HepG2 (cell line): ENCODE measurements at regions not wholly inside any gene's neighbourhood (a gene's known extent, or its start where the extent isn't known, plus 50 kb on each side); places are given as distances from the start of the nearest gene placed in this dataset.

Experiments
- AKAP8 ChIP-seq: sonication (generic); formaldehyde crosslinking; IDR thresholded peaks from 2 replicates; pipeline ENCODE4 v1.5.1; 2020; ENCODE audit warnings: mild to moderate bottlenecking, missing genetic modification reagents
- BCL3 ChIP-seq: sonication (generic); formaldehyde crosslinking; IDR thresholded peaks from 2 replicates; pipeline ENCODE4 v1.5.1; 2020; ENCODE audit warnings: mild to moderate bottlenecking, missing genetic modification reagents, moderate library complexity
- MAFF ChIP-seq: IDR thresholded peaks from 2 replicates; pipeline ENCODE4 v1.6.1; 2011; ENCODE audit warnings: low read depth, low read length, improper control_type of control experiment
- SATB2 ChIP-seq: sonication (generic); formaldehyde crosslinking; IDR thresholded peaks from 2 replicates; pipeline ENCODE4 v1.5.0; 2020; ENCODE audit warnings: missing genetic modification reagents
- ZBTB40 ChIP-seq, 2 experiments: fragments of 450-650 bp in 1 of 2; sonication (generic) in 1 of 2; formaldehyde crosslinking in 1 of 2; IDR thresholded peaks; 2 replicates each; pipeline versions ENCODE4 v1.6.1 to v1.8.0; 2016 to 2022; ENCODE audit warnings: antibody characterized with exemption in 1 of 2, mild to moderate bottlenecking in 1 of 2, missing genetic modification reagents in 1 of 2
- ZFAT ChIP-seq: sonication (generic); formaldehyde crosslinking; conservative IDR thresholded peaks from 2 replicates; pipeline ENCODE4 v1.8.1; 2023; ENCODE audit warnings: missing genetic modification reagents, inconsistent platforms
- ZNF546 ChIP-seq: sonication (generic); formaldehyde crosslinking; conservative IDR thresholded peaks from 2 replicates; pipeline ENCODE4 v1.8.1; 2023; ENCODE audit warnings: mild to moderate bottlenecking, missing genetic modification reagents
- ZNF564 ChIP-seq: sonication (generic); formaldehyde crosslinking; IDR thresholded peaks from 2 replicates; pipeline ENCODE4 v1.8.1; 2023; ENCODE audit warnings: mild to moderate bottlenecking, missing genetic modification reagents
- ZNF605 ChIP-seq: sonication (generic); formaldehyde crosslinking; IDR thresholded peaks from 2 replicates; pipeline ENCODE4 v1.8.0; 2022; ENCODE audit warnings: mild to moderate bottlenecking, missing genetic modification reagents
- ZNF687 ChIP-seq: sonication (generic); formaldehyde crosslinking; IDR thresholded peaks from 2 replicates; pipeline ENCODE4 v1.5.1; 2020; ENCODE audit warnings: mild to moderate bottlenecking, missing genetic modification reagents, moderate library complexity
- ZNF784 ChIP-seq: sonication (generic); formaldehyde crosslinking; IDR thresholded peaks from 2 replicates; pipeline ENCODE4 v1.5.1; 2020; ENCODE audit warnings: missing genetic modification reagents, mild to moderate bottlenecking, borderline replicate concordance

GRCh38 chr6:168247443-168248147 is 72.0 kb downstream of the DACT2 start (continued):
- no peak for TF ChIP-seq ZBTB40 (IDR thresholded peaks at IDR 0.05)
- TF ChIP-seq ZBTB40 (CRISPR knock-in tag; IDR thresholded peaks at IDR 0.05), result no peak
- TF ChIP-seq ZNF564 (CRISPR knock-in tag), result no peak
- no peak for TF ChIP-seq AKAP8 (CRISPR knock-in tag)
- TF ChIP-seq ZNF784 (CRISPR knock-in tag), result peak; percentile 41; the same call in 1 of the 2 replicates
- TF ChIP-seq ZFAT (CRISPR knock-in tag), result no peak
- peak; percentile 62 for TF ChIP-seq ZNF687 (CRISPR knock-in tag)
- TF ChIP-seq ZNF546, result no peak
- no peak for TF ChIP-seq SATB2 (CRISPR knock-in tag)
- TF ChIP-seq BCL3 (CRISPR knock-in tag), result 0 out of 2 replicates have a peak, but pooled peaks have one; percentile 40
- TF ChIP-seq MAFF, result peak; percentile 27; the same call in 1 of the 2 replicates
- 0 out of 2 replicates have a peak, but pooled peaks have one; percentile 29 for TF ChIP-seq ZNF605 (CRISPR knock-in tag)
